ENCODE measurements at regions not wholly inside any gene's neighbourhood (a gene's known extent, or its start where the extent isn't known, plus 50 kb on each side); places are given as distances from the start of the nearest gene placed in this dataset.

DNA sequence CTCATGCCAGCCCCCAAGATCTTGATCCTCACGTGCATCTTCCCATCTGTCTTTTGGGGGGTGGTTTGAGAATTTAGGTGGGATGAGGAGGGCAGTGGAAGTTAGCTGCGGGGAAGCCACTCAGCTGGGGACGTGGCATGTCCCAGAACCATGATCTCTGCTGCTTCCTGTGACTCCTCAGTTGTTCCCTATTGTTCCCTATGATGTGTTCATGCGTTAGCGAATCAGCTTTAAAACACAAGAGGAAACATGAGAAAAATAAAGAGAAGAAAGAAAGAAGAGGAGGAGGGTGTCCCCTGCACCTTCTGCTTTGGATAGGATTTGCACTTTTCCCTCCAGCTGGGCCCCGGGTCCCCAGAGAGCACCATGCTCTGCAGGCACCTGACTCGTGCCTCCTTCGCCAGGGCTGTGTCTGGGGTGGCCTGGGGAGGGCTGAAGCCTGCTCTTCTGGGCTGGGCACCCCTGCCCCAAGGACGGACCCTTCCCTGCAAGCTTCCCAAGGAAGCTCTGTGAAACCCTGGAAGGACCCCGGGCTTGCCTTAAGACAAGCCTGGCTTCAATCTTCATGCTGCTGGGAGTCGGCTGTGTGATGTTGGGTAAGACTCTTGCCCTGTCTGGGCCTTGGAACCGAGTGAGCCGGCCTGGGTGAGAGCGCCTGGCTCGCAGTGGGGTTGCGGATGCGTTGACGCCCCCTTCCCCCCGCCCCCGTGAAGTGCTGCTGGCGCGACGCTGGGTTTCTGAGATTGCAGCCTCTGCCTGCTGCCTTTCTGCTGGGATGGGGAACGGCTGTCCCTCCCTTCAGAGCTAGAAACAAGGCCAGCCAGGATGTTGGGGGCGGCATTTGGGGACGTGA, 62.8 kb upstream of the CIBAR2 start:
- no peak overlapping the region for H3K27ac ChIP-seq (ENCODE audit: low read length)
- 80% methylated on average over 1 of the region's 26 CpGs for WGBS (ENCODE audit: insufficient coverage, low lambda C conversion rate)
- peaks cover 13% of the 10 kb centered on the region for H3K9me3 ChIP-seq (ENCODE audit: control insufficient read depth, low read depth, low read length)
- peaks cover 45% of the 10 kb centered on the region for H3K36me3 ChIP-seq (ENCODE audit: control insufficient read depth, insufficient read depth, low read length)
- no peak for DNase-seq
- peaks cover 49% of the 10 kb centered on the region for H3K4me1 ChIP-seq (ENCODE audit: control insufficient read depth, insufficient read depth, low read length)
- H3K4me3 ChIP-seq (ENCODE audit: low read length), result no peak overlapping the region
- H3K27me3 ChIP-seq (ENCODE audit: control insufficient read depth, insufficient read depth, low read length), result peaks cover 2% of the 10 kb centered on the region

DNA sequence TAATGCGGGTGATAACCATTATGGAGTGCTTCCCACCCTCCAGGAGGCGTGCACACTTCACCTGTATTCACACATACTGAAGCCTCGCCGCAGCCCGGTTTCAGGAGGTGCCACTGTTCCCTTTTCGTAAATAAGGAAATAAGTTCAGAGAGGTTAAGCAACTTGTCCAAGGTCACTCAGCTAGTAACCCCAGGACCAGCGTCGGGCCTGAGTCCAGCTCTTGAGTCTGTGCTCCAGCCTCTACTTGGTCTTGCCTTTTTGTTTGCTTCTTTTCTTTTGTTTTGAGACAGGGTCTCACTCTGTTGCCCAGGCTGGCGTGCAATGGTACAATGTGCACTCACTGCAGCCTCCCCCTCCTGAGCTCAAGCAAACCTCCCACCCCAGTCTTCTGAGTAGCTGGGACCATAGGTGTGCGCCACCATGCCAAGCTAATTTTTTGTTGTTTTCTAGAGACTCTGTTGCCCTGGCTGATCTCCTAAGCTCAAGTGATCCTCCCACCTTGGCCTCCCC, 63.5 kb upstream of the CIBAR2 start:
- Histone ChIP-seq H3K27ac (ENCODE audit: low read length) (no peak overlapping the region), H3K9me3 (ENCODE audit: control insufficient read depth, low read depth, low read length) (peaks cover 9% of the 10 kb centered on the region), H3K4me3 (ENCODE audit: low read length) (no peak overlapping the region), H3K4me1 (ENCODE audit: control insufficient read depth, insufficient read depth, low read length) (peaks cover 43% of the 10 kb centered on the region), H3K27me3 (ENCODE audit: control insufficient read depth, insufficient read depth, low read length) (no peaks in the 10 kb centered on the region), H3K36me3 (ENCODE audit: control insufficient read depth, insufficient read depth, low read length) (peaks cover 47% of the 10 kb centered on the region)
- DNase-seq, result no peak
- no CpG with 5 or more reads among the region's 10 CpGs for WGBS (ENCODE audit: insufficient coverage, low lambda C conversion rate)

DNA sequence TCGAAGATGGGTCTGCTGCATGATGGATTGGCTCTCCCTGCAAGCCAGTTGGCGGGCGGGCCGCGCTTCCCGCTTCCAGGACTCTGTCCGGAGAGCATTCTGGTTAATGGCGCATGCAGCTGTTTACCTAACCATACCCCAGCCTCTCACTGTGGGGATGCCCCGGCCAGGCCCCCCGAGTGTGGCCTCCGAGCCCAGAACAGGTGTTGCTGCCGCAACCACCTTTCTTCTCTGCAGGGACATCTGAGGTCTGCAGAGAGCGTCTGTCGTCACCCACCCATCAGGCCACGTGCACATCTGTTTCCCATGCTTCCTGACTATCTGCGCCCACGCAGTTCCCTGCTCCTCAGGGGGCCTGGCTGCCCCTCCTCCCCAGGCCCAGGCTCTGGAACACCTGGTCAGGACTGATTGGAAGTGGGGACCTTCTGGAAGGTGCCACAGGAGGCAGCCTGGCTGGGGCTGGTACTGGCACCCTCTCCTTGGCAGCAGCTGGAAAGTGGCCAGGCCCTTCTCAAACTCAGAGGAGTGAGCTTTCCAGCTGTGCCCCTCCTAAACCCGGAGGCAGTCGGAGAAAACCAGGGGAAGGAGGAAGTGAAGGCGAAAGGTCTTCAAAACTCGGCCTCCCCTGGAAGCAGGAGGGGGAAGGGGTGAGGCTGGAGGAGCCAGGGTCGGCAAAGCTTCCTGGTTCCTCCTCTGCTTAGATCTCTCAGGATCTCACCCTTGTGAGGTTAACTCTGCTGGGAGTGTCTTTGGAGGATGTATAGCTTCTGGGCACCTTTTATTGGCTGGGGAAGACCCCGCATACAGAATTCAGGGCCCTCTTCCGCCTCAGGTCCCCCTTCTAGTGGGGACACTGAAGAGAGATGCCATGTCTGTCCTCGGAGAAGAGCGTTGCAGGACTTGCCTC, 64.5 kb upstream of the CIBAR2 start:
- no peak overlapping the region for H3K27ac ChIP-seq (ENCODE audit: low read length)
- no peaks in the 10 kb centered on the region for H3K9me3 ChIP-seq (ENCODE audit: control insufficient read depth, low read depth, low read length)
- H3K36me3 ChIP-seq (ENCODE audit: control insufficient read depth, insufficient read depth, low read length), result peaks cover 42% of the 10 kb centered on the region
- no CpG with 5 or more reads among the region's 26 CpGs for WGBS (ENCODE audit: insufficient coverage, low lambda C conversion rate)
- no peaks in the 10 kb centered on the region for H3K27me3 ChIP-seq (ENCODE audit: control insufficient read depth, insufficient read depth, low read length)
- H3K4me1 ChIP-seq (ENCODE audit: control insufficient read depth, insufficient read depth, low read length), result peaks cover 43% of the 10 kb centered on the region
- H3K4me3 ChIP-seq (ENCODE audit: low read length), result no peak overlapping the region
- peak in 1 of 2 donors; percentile 29 for DNase-seq

DNA sequence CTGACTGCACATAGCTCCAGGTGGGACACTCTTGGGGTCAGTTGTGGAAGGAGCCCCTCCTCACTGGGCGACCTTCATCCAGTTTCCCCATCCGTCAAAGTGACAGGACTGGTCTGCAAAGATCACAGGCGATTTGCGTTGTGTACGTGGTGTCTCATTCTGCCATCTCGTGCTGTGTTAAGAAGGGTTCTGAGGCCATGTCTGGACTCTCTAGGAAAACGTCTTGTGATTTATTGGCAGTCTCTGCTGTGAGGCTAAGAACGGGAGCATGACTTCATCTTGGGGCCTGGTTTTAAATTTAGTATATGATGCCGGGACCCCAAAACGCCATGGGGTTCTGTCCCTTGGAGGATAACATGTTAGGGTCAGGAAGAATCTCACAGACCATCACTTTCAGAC, 65.2 kb upstream of the CIBAR2 start:
- Histone ChIP-seq H3K27me3 (ENCODE audit: control insufficient read depth, insufficient read depth, low read length) (no peaks in the 10 kb centered on the region), H3K36me3 (ENCODE audit: control insufficient read depth, insufficient read depth, low read length) (peaks cover 47% of the 10 kb centered on the region), H3K4me3 (ENCODE audit: low read length) (no peak overlapping the region), H3K27ac (ENCODE audit: low read length) (no peak overlapping the region), H3K4me1 (ENCODE audit: control insufficient read depth, insufficient read depth, low read length) (peaks cover 42% of the 10 kb centered on the region), H3K9me3 (ENCODE audit: control insufficient read depth, low read depth, low read length) (no peaks in the 10 kb centered on the region)
- WGBS (ENCODE audit: insufficient coverage, low lambda C conversion rate), result no CpG with 5 or more reads among the region's 10 CpGs
- no peak for DNase-seq

DNA sequence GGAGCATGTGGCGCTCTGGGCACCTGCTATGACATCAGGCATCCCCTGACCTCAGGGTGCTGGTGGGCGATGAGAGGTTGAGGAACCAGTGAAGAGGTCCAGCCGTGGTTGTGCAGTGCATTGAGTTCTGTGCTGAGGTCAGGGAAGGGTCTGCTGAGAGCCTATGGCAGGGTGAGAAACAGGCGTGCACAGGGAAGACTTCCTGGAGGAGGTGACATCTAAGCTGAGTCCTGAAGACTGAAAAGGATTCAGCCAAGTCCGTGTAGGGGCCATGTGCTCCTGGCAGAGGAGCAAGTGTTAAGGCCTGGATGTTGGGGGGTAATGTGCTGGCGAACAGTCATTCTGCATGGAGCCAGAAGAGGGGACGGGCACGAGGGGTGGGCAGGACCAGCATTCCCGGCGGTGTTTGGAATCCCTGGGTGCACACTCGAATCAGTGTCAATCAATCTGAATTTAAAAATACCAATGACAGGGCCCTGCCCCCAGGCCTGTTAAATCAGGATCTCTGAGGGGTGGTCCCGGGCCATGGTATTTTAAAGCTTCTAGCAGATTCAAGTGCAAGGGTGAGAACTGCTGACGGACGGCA, 65.8 kb upstream of the CIBAR2 start:
- no peaks in the 10 kb centered on the region for H3K9me3 ChIP-seq (ENCODE audit: control insufficient read depth, low read depth, low read length)
- H3K4me1 ChIP-seq (ENCODE audit: control insufficient read depth, insufficient read depth, low read length), result peaks cover 42% of the 10 kb centered on the region
- H3K36me3 ChIP-seq (ENCODE audit: control insufficient read depth, insufficient read depth, low read length), result peaks cover 52% of the 10 kb centered on the region
- no CpG with 5 or more reads among the region's 14 CpGs for WGBS (ENCODE audit: insufficient coverage, low lambda C conversion rate)
- no peaks in the 10 kb centered on the region for H3K27me3 ChIP-seq (ENCODE audit: control insufficient read depth, insufficient read depth, low read length)
- no peak overlapping the region for H3K4me3 ChIP-seq (ENCODE audit: low read length)
- no peak for DNase-seq
- no peak overlapping the region for H3K27ac ChIP-seq (ENCODE audit: low read length)

DNA sequence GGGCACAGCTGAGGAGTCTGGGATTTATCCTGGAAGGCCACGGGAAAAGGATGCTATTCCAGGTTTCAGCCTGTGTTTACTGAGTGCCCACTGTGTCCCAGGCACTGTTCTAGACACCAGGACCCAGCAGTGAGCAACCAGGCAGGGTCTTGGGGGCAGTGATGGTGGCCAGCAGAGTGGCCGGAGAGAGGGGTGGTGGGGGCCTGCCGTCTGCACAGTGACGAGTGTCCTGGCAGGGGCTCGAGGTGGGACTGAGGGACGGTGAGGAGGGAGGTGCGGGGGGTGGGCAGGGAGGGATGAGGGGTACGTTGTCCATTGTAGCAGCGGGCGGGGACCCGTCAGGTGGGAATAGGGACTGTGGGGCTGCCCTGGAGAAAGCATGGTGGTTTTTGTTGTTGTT, 66.3 kb upstream of the CIBAR2 start:
- Histone ChIP-seq H3K27ac (ENCODE audit: low read length) (no peak overlapping the region), H3K4me1 (ENCODE audit: control insufficient read depth, insufficient read depth, low read length) (peaks cover 37% of the 10 kb centered on the region), H3K27me3 (ENCODE audit: control insufficient read depth, insufficient read depth, low read length) (no peaks in the 10 kb centered on the region), H3K4me3 (ENCODE audit: low read length) (no peak overlapping the region), H3K9me3 (ENCODE audit: control insufficient read depth, low read depth, low read length) (no peaks in the 10 kb centered on the region), H3K36me3 (ENCODE audit: control insufficient read depth, insufficient read depth, low read length) (peaks cover 57% of the 10 kb centered on the region)
- WGBS (ENCODE audit: insufficient coverage, low lambda C conversion rate), result no CpG with 5 or more reads among the region's 11 CpGs
- no peak for DNase-seq

DNA sequence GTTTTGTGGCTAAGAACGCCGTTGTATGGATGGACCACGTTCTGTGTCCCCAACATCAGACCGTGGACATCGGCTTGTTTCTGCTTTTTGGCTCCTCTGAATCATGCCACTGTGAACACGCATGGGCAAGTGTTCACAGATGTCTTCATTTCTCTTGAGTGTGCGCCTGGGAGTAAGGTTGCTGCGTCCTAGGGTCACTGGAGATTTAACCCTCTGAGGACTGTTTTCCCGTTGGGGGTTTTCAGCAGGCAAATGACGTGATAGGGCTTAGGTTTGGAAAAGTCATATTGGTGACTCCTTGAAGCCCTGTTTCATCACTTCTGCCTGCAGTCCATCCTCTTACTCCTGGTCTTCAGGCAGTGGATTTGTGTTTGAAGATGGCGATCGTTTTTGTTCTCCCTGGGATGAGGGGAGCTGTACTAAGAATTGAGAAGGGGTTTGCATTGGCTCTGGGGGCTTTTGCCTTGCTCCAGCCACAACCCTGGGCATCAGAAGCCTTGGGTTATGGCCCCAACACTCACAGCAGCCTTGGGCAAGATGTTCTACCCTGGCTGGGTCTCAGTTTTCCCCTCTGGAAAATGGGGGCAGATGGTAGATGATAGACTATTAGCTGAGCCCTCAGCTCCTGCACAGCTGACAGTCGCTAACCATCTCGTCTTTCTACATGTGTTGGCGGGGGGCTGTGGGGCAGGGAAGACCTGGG, 67.2 kb upstream of the CIBAR2 start:
- Histone ChIP-seq H3K9me3 (ENCODE audit: control insufficient read depth, low read depth, low read length) (no peaks in the 10 kb centered on the region), H3K27me3 (ENCODE audit: control insufficient read depth, insufficient read depth, low read length) (no peaks in the 10 kb centered on the region), H3K36me3 (ENCODE audit: control insufficient read depth, insufficient read depth, low read length) (peaks cover 66% of the 10 kb centered on the region), H3K27ac (ENCODE audit: low read length) (no peak overlapping the region), H3K4me3 (ENCODE audit: low read length) (no peak overlapping the region), H3K4me1 (ENCODE audit: control insufficient read depth, insufficient read depth, low read length) (peaks cover 28% of the 10 kb centered on the region)
- no CpG with 5 or more reads among the region's 15 CpGs for WGBS (ENCODE audit: insufficient coverage, low lambda C conversion rate)
- DNase-seq, result no peak

DNA sequence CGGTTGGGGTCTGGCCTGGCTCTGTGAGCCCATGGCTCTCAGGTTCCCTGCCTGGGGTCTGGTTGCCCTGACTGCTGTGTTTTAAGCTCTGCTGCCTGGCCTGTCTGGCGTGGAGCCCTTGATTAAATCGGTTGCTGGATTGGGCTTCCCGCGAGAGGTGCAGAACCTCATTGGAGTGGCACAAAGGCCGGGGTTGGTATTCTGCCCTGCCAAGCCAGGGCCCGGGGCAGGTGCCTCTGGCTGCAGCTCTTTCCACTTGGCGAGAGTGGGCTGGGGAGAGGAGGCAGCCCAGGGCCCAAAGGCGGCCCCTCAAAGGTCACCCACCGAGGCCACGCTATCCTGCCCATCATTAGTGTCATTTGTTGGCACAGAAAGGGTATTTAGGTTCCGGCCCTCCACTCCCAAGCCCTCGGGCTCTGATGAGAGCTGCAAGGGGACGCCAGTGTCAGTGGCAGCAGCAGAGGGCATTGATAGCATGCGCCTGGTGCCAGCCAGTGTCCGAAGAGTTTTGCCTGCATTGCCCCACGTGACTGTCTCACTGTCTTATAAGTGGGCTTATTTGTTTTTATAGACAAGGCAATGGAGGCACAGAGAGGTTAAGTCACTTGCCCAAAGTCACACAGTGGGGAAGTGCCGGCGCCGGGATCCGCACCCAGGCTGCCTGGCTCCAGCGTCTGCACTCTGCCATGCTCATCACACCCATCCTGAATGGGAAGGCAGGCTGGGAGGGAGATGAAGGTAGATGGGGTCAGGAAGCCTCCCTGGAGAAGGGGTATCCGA, 68.0 kb upstream of the CIBAR2 start:
- WGBS (ENCODE audit: insufficient coverage, low lambda C conversion rate), result no CpG with 5 or more reads among the region's 23 CpGs
- DNase-seq, result no peak
- Histone ChIP-seq H3K36me3 (ENCODE audit: control insufficient read depth, insufficient read depth, low read length) (peaks cover 68% of the 10 kb centered on the region), H3K27me3 (ENCODE audit: control insufficient read depth, insufficient read depth, low read length) (no peaks in the 10 kb centered on the region), H3K9me3 (ENCODE audit: control insufficient read depth, low read depth, low read length) (no peaks in the 10 kb centered on the region), H3K4me3 (ENCODE audit: low read length) (no peak overlapping the region), H3K4me1 (ENCODE audit: control insufficient read depth, insufficient read depth, low read length) (peaks cover 23% of the 10 kb centered on the region), H3K27ac (ENCODE audit: low read length) (no peak overlapping the region)

DNA sequence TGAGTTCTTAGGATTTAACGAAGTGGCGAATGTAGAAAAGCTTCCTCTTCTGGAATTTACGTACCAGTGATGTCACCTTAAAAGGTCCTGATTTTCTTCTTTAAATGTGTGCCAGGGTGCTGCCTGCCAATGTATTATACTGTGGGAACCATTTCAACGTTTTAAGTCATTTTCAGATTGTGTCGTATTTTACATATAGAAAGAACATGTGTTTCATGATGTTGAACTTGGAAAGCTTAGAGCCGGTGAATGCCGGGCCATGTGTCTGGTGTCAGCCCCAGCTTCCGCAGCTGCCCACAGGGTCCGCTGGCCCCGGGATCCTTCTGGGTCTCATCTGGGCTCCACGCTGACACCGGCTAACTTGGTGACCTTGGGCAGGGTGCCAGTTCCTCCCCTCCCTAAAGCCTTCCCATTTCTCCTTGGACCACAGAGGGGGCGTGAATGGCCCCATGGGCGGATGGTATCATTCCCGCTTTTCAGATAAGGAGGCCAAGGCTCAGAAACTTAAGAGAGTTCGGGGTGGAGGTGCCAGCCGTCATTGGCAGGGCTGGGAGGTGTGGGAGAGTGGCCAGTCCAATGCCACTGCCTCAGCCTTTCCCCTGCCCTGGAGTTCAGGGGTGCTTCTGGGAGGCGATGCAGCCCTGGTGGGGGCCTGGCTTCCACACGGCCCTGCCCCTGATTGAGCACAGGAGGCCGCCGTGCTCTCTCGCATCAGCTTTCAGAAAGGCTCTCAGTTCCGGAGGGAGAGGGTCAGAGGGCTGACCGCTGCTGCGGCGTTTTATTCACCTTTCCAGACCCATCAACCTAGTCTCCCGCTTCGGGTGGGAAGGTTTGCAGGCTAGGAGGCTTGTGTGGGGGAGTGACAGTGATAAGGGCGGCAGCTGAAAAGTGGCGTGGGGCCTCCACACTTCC, 68.8 kb upstream of the CIBAR2 start:
- WGBS (ENCODE audit: insufficient coverage, low lambda C conversion rate), result 100% methylated on average over 1 of the region's 30 CpGs
- Histone ChIP-seq H3K27me3 (ENCODE audit: control insufficient read depth, insufficient read depth, low read length) (no peaks in the 10 kb centered on the region), H3K9me3 (ENCODE audit: control insufficient read depth, low read depth, low read length) (no peaks in the 10 kb centered on the region), H3K27ac (ENCODE audit: low read length) (peak overlapping the region; percentile 17), H3K4me1 (ENCODE audit: control insufficient read depth, insufficient read depth, low read length) (peaks cover 18% of the 10 kb centered on the region), H3K4me3 (ENCODE audit: low read length) (no peak overlapping the region), H3K36me3 (ENCODE audit: control insufficient read depth, insufficient read depth, low read length) (peaks cover 71% of the 10 kb centered on the region)
- DNase-seq, result no peak
